ENCODE measurements at regions not wholly inside any gene's neighbourhood (a gene's known extent, or its start where the extent isn't known, plus 50 kb on each side); places are given as distances from the start of the nearest gene placed in this dataset.

- no peak for TF ChIP-seq POLR2A (IDR thresholded peaks at IDR 0.05)
- TF ChIP-seq, protein P1, sequence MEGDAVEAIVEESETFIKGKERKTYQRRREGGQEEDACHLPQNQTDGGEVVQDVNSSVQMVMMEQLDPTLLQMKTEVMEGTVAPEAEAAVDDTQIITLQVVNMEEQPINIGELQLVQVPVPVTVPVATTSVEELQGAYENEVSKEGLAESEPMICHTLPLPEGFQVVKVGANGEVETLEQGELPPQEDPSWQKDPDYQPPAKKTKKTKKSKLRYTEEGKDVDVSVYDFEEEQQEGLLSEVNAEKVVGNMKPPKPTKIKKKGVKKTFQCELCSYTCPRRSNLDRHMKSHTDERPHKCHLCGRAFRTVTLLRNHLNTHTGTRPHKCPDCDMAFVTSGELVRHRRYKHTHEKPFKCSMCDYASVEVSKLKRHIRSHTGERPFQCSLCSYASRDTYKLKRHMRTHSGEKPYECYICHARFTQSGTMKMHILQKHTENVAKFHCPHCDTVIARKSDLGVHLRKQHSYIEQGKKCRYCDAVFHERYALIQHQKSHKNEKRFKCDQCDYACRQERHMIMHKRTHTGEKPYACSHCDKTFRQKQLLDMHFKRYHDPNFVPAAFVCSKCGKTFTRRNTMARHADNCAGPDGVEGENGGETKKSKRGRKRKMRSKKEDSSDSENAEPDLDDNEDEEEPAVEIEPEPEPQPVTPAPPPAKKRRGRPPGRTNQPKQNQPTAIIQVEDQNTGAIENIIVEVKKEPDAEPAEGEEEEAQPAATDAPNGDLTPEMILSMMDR (IDR thresholded peaks at IDR 0.05): no peak
Measured at GRCh38 chr13:76378767-76379166, 507.4 kb downstream of the KCTD12 start.
